Thymus (tissue), 11 donors: ENCODE measurements at regions not wholly inside any gene's neighbourhood (a gene's known extent, or its start where the extent isn't known, plus 50 kb on each side); places are given as distances from the start of the nearest gene placed in this dataset.
"Not testable (repeated sequence)": the region's sequence is repeated elsewhere in the genome, so short reads cannot be mapped to it uniquely, and the experiment has no call there.

Source experiments
- DNase-seq, 9 donors: peaks; one replicate each; pipeline ENCODE4 v3.0.0-alpha.2; 2013; ENCODE audit warnings: low spot score in 9 of 9, low read depth in 6 of 9, missing footprints in 1 of 9
- H3K27ac ChIP-seq, 2 donors: one replicate each; pipeline ENCODE4 v1.5.1; 2013; ENCODE audit warnings: control low read depth in 1 of 2, low read depth in 1 of 2, low read length in 1 of 2, mild to moderate bottlenecking in 1 of 2, moderate library complexity in 1 of 2
- H3K27me3 ChIP-seq, 2 donors: one replicate each; pipeline ENCODE4 v1.5.1; 2013; ENCODE audit warnings: low read length in 1 of 2; ENCODE audit not compliant: control insufficient read depth in 2 of 2, insufficient read depth in 1 of 2
- H3K36me3 ChIP-seq, 2 donors: one replicate each; pipeline ENCODE4 v1.5.1; 2013; ENCODE audit warnings: low read length in 1 of 2, mild to moderate bottlenecking in 1 of 2, moderate library complexity in 1 of 2; ENCODE audit not compliant: control insufficient read depth in 2 of 2, insufficient read depth in 2 of 2
- H3K4me1 ChIP-seq, 2 donors: one replicate each; pipeline ENCODE4 v1.5.1; 2013; ENCODE audit warnings: low read length in 2 of 2; ENCODE audit not compliant: control insufficient read depth in 2 of 2, insufficient read depth in 2 of 2
- H3K4me3 ChIP-seq, 2 donors: one replicate each; pipeline ENCODE4 v1.5.1; 2013; ENCODE audit warnings: low read length in 2 of 2, control low read depth in 1 of 2, mild to moderate bottlenecking in 1 of 2
- H3K9me3 ChIP-seq, 2 donors: one replicate each; pipeline ENCODE4 v1.5.1; 2013; ENCODE audit warnings: low read length in 1 of 2, mild to moderate bottlenecking in 1 of 2; ENCODE audit not compliant: control insufficient read depth in 2 of 2, insufficient read depth in 1 of 2
- WGBS: extraction: QIAGEN DNeasy Blood & Tissue Kit; methylation state at CpG from one replicate; pipeline ENCODE4 v1.1.7; 2013; 5-methylcytosine and 5-hydroxymethylcytosine counted together
- donor health status: healthy.

GRCh38 chr14:106733771-106734170, 1207.4 kb downstream of the TMEM121 start:
- WGBS = 44% methylated on average over 2 of the region's 2 CpGs
- no peak for DNase-seq
- no peaks in the 10 kb centered on the region for H3K9me3 ChIP-seq
- H3K27me3 ChIP-seq = no peaks in the 10 kb centered on the region
- no peak overlapping the region for H3K4me3 ChIP-seq
- no peaks in the 10 kb centered on the region for H3K36me3 ChIP-seq
- peaks cover 0 to 35% of the 10 kb centered on the region in 2 donors for H3K4me1 ChIP-seq
- no peak overlapping the region for H3K27ac ChIP-seq

GRCh38 chr14:106737021-106737420, 1210.6 kb downstream of the TMEM121 start:
- Histone ChIP-seq H3K36me3 (no peaks in the 10 kb centered on the region), H3K4me3 (peak overlapping the region in 1 of 2 donors; percentile 45), H3K27me3 (no peaks in the 10 kb centered on the region), H3K27ac (peak overlapping the region in 1 of 2 donors; percentile 88), H3K4me1 (peaks cover 0 to 39% of the 10 kb centered on the region in 2 donors), H3K9me3 (no peaks in the 10 kb centered on the region)
- DNase-seq = peak in 1 of 9 donors; percentile 68
- WGBS = 32% methylated on average over 9 of the region's 9 CpGs

GRCh38 chr14:106738075-106738474, 1211.7 kb downstream of the TMEM121 start:
- 5% methylated on average over 1 of the region's 1 CpG for WGBS
- peak in 1 of 9 donors; percentile 75 for DNase-seq
- Histone ChIP-seq H3K9me3 (no peaks in the 10 kb centered on the region), H3K27me3 (no peaks in the 10 kb centered on the region), H3K27ac (peak overlapping the region in 1 of 2 donors; percentile 88), H3K4me3 (peak overlapping the region in 1 of 2 donors; percentile 45), H3K4me1 (peaks cover 0 to 39% of the 10 kb centered on the region in 2 donors), H3K36me3 (no peaks in the 10 kb centered on the region)

GRCh38 chr14:106738598-106739258, 1212.3 kb downstream of the TMEM121 start:
- 90% methylated on average over 7 of the region's 9 CpGs for WGBS
- DNase-seq = peak in 1 of 9 donors; percentile 56
- Histone ChIP-seq H3K27ac (peak overlapping the region in 1 of 2 donors; percentile 88), H3K4me3 (peak overlapping the region in 1 of 2 donors; percentile 26), H3K4me1 (peaks cover 0 to 39% of the 10 kb centered on the region in 2 donors)
- not testable (repeated sequence) for H3K36me3 ChIP-seq, H3K9me3 ChIP-seq, H3K27me3 ChIP-seq

- not testable (repeated sequence) for H3K27ac ChIP-seq, H3K27me3 ChIP-seq, H3K9me3 ChIP-seq, H3K4me3 ChIP-seq, H3K36me3 ChIP-seq
- WGBS = 35% methylated on average over 16 of the region's 16 CpGs
- H3K4me1 ChIP-seq = peaks cover 0 to 35% of the 10 kb centered on the region in 2 donors
- peak in 1 of 9 donors; percentile 61 for DNase-seq
Observed at GRCh38 chr14:106741086-106741827, 1214.9 kb downstream of the TMEM121 start.

- Histone ChIP-seq H3K4me1 (peaks cover 0 to 21% of the 10 kb centered on the region in 2 donors), H3K27ac (peak overlapping the region; percentile 70 to 85)
- H3K27me3 ChIP-seq, H3K9me3 ChIP-seq, H3K36me3 ChIP-seq, H3K4me3 ChIP-seq: not testable (repeated sequence)
- peak in 2 of 9 donors; percentile 55 to 70 for DNase-seq
- 6% methylated on average over 15 of the region's 15 CpGs for WGBS
Observed at GRCh38 chr14:106745016-106745767, 1218.8 kb downstream of the TMEM121 start.

GRCh38 chr14:106750089-106750488, 1223.7 kb downstream of the TMEM121 start:
- H3K27ac ChIP-seq, H3K4me3 ChIP-seq, H3K9me3 ChIP-seq, H3K36me3 ChIP-seq, DNase-seq, H3K27me3 ChIP-seq: not testable (repeated sequence)
- H3K4me1 ChIP-seq = peaks cover 0 to 13% of the 10 kb centered on the region in 2 donors
- 0% methylated on average over 1 of the region's 3 CpGs for WGBS

GRCh38 chr14:106753751-106754150, 1227.4 kb downstream of the TMEM121 start:
- H3K27me3 ChIP-seq, H3K27ac ChIP-seq, H3K4me3 ChIP-seq, H3K36me3 ChIP-seq, H3K9me3 ChIP-seq, DNase-seq, H3K4me1 ChIP-seq: not testable (repeated sequence)
- WGBS = 19% methylated on average over 3 of the region's 4 CpGs

- not testable (repeated sequence) for DNase-seq, H3K36me3 ChIP-seq, H3K27me3 ChIP-seq, H3K27ac ChIP-seq, H3K4me3 ChIP-seq, H3K9me3 ChIP-seq
- H3K4me1 ChIP-seq = peaks cover 0 to 13% of the 10 kb centered on the region in 2 donors
- WGBS = 60% methylated on average over 6 of the region's 6 CpGs
Observed at GRCh38 chr14:106757444-106757843, 1231.1 kb downstream of the TMEM121 start.
